H1 (cell line): ENCODE measurements at regions not wholly inside any gene's neighbourhood (a gene's known extent, or its start where the extent isn't known, plus 50 kb on each side); places are given as distances from the start of the nearest gene placed in this dataset.

Source experiments
- CTCF ChIA-PET: fragments of 300-600 bp; sonication (Branson Sonifier 250); formaldehyde crosslinking; loops from one replicate; lab custom pipeline; 2021; ENCODE audit not compliant: partially characterized antibody; lab: Charles Lee
- POLR2A ChIA-PET: fragments of 300-600 bp; sonication (Branson Sonifier 250); formaldehyde crosslinking; loops from one replicate; lab custom pipeline; 2021; ENCODE audit warnings: inconsistent platforms; ENCODE audit not compliant: partially characterized antibody; lab: Charles Lee
- DNase-seq, 2 experiments: peaks; one replicate each; pipeline versions ENCODE4 v3.0.0 to v3.0.0-alpha.2; 2010 to 2022; ENCODE audit warnings: low spot score in 2 of 2, low read depth in 1 of 2, mixed read lengths in 1 of 2
- FAIRE-seq: peaks from 2 replicates; lab custom pipeline; 2011; peaks lifted over from hg19 to GRCh38; lab: Jason Lieb, UNC
- H2AFZ ChIP-seq: 2 replicates; pipeline ENCODE4 v1.8.1; 2012; ENCODE audit warnings: low read length, inconsistent platforms
- H2AK5ac ChIP-seq: 2 replicates; pipeline ENCODE4 v1.6.1; 2013; ENCODE audit warnings: low read depth, low read length
- H2BK120ac ChIP-seq: replicated peaks from 2 replicates; pipeline ENCODE3; 2013; ENCODE audit warnings: low read depth, low read length, inconsistent platforms
- H2BK12ac ChIP-seq: 2 replicates; pipeline ENCODE4 v1.6.1; 2013; ENCODE audit warnings: low read depth, low read length
- H2BK15ac ChIP-seq: 2 replicates; pipeline ENCODE4 v1.6.1; 2013; ENCODE audit warnings: low read length
- H2BK20ac ChIP-seq: 2 replicates; pipeline ENCODE4 v1.6.1; 2013; ENCODE audit warnings: low read length
- H2BK5ac ChIP-seq: 2 replicates; pipeline ENCODE4 v1.6.1; 2013; ENCODE audit warnings: low read depth, low read length
- H3K14ac ChIP-seq: 2 replicates; pipeline ENCODE4 v1.6.1; 2013; ENCODE audit warnings: inconsistent platforms; ENCODE audit not compliant: insufficient read length
- H3K18ac ChIP-seq: 2 replicates; pipeline ENCODE4 v1.6.1; 2013; ENCODE audit warnings: low read length; ENCODE audit errors: extremely low read depth
- H3K23ac ChIP-seq: 2 replicates; pipeline ENCODE4 v1.6.1; 2013; ENCODE audit warnings: inconsistent platforms; ENCODE audit not compliant: insufficient read length
- H3K23me2 ChIP-seq: 2 replicates; pipeline ENCODE4 v1.6.1; 2013; ENCODE audit warnings: low read depth, low read length
- H3K27ac ChIP-seq: 2 replicates; pipeline ENCODE4 v1.6.1; 2011; ENCODE audit warnings: low read depth, low read length, inconsistent platforms
- H3K27me3 ChIP-seq, 4 experiments: replicated peaks in 1 of 4; 1 replicate in 1 of 4; 2 replicates in 3 of 4; pipeline versions ENCODE4 v1.6.1 to v1.8.1; 2011 to 2013; ENCODE audit warnings: low read length in 3 of 4, mild to moderate bottlenecking in 3 of 4, inconsistent platforms in 2 of 4, mixed read lengths in 2 of 4, moderate library complexity in 1 of 4; ENCODE audit not compliant: control insufficient read depth in 3 of 4, insufficient read depth in 3 of 4; ENCODE audit errors: extremely low read depth in 1 of 4
- H3K36me3 ChIP-seq, 4 experiments: 2 replicates each; pipeline versions ENCODE4 v1.6.1 to v1.8.1; 2011 to 2013; ENCODE audit warnings: mild to moderate bottlenecking in 4 of 4, low read length in 3 of 4, moderate library complexity in 2 of 4, control low read depth in 1 of 4, inconsistent platforms in 1 of 4; ENCODE audit not compliant: insufficient read depth in 4 of 4, control insufficient read depth in 2 of 4
- H3K4ac ChIP-seq: replicated peaks from 2 replicates; pipeline ENCODE3; 2013; ENCODE audit warnings: low read length, low read depth, mixed read lengths, inconsistent platforms; ENCODE audit not compliant: insufficient read length
- H3K4me1 ChIP-seq, 4 experiments: replicated peaks in 1 of 4; 1 replicate in 1 of 4; 2 replicates in 3 of 4; pipeline versions ENCODE4 v1.6.1 to v1.8.1; 2011 to 2013; ENCODE audit warnings: low read length in 3 of 4, inconsistent platforms in 2 of 4, mixed read lengths in 1 of 4; ENCODE audit not compliant: insufficient read depth in 4 of 4, control insufficient read depth in 3 of 4
- H3K4me2 ChIP-seq, 2 experiments: 2 replicates each; pipeline versions ENCODE4 v1.6.1 to v1.8.1; 2011 to 2013; ENCODE audit warnings: low read depth in 2 of 2, low read length in 2 of 2, control low read depth in 1 of 2, inconsistent platforms in 1 of 2, mild to moderate bottlenecking in 1 of 2; ENCODE audit not compliant: insufficient read depth in 1 of 2
- H3K4me3 ChIP-seq, 4 experiments: fragments of 200-600, 300-600 bp in 1 of 4; sonication (generic), shearing (Covaris generic), sonication (Bioruptor Twin) in 1 of 4; 2 replicates each; pipeline versions ENCODE4 v1.5.1 to v1.8.1; 2011 to 2016; ENCODE audit warnings: low read length in 4 of 4, low read depth in 3 of 4, control low read depth in 2 of 4, inconsistent platforms in 2 of 4, mild to moderate bottlenecking in 2 of 4, mixed read lengths in 1 of 4, moderate library complexity in 1 of 4; ENCODE audit not compliant: insufficient read depth in 2 of 4; ENCODE audit errors: extremely low read depth in 1 of 4
- H3K56ac ChIP-seq: replicated peaks from 2 replicates; pipeline ENCODE3; 2013; ENCODE audit warnings: low read depth, mild to moderate bottlenecking, mixed read lengths, low read length, inconsistent platforms; ENCODE audit not compliant: insufficient read length
- H3K79me1 ChIP-seq: 2 replicates; pipeline ENCODE4 v1.6.1; 2013; ENCODE audit warnings: low read depth, low read length, control low read depth
- H3K79me2 ChIP-seq, 2 experiments: 2 replicates each; pipeline versions ENCODE4 v1.6.1 to v1.8.1; 2012 to 2013; ENCODE audit warnings: low read length in 2 of 2, mild to moderate bottlenecking in 2 of 2, inconsistent platforms in 1 of 2; ENCODE audit not compliant: insufficient read depth in 2 of 2, control insufficient read depth in 1 of 2
- H3K9ac ChIP-seq, 4 experiments: replicated peaks in 1 of 4; 1 replicate in 1 of 4; 2 replicates in 3 of 4; pipeline versions ENCODE4 v1.6.1 to v1.8.1; 2011 to 2013; ENCODE audit warnings: low read depth in 3 of 4, low read length in 3 of 4, control low read depth in 2 of 4, mild to moderate bottlenecking in 2 of 4, moderate library complexity in 2 of 4, inconsistent platforms in 1 of 4; ENCODE audit errors: extremely low read depth in 1 of 4
- H3K9me3 ChIP-seq, 2 experiments: 2 replicates each; pipeline versions ENCODE4 v1.6.1 to v1.8.1; 2012 to 2013; ENCODE audit warnings: mild to moderate bottlenecking in 2 of 2, moderate library complexity in 2 of 2, control low read depth in 1 of 2, inconsistent platforms in 1 of 2, low read depth in 1 of 2, low read length in 1 of 2, mixed read lengths in 1 of 2; ENCODE audit not compliant: insufficient read depth in 2 of 2
- H4K20me1 ChIP-seq, 2 experiments: replicated peaks in 1 of 2; 2 replicates each; pipeline versions ENCODE3 to v1.8.1; 2011 to 2013; ENCODE audit warnings: inconsistent platforms in 2 of 2, low read length in 2 of 2, mild to moderate bottlenecking in 1 of 2; ENCODE audit not compliant: insufficient read depth in 2 of 2, control insufficient read depth in 1 of 2
- H4K5ac ChIP-seq: 2 replicates; pipeline ENCODE4 v1.6.1; 2013; ENCODE audit warnings: low read length, low read depth, mixed read lengths, inconsistent platforms; ENCODE audit not compliant: insufficient read length
- H4K8ac ChIP-seq: 2 replicates; pipeline ENCODE4 v1.8.0; 2013; ENCODE audit warnings: mild to moderate bottlenecking, moderate library complexity, low read length, inconsistent platforms; ENCODE audit not compliant: insufficient read depth; ENCODE audit errors: extremely low read depth
- H4K91ac ChIP-seq: replicated peaks from 2 replicates; pipeline ENCODE3; 2013; ENCODE audit warnings: low read length, mixed read lengths, inconsistent platforms; ENCODE audit not compliant: insufficient read length
- BACH1 ChIP-seq: IDR thresholded peaks from 2 replicates; pipeline ENCODE4 v1.6.1; 2012; ENCODE audit warnings: low read length, improper control_type of control experiment
- EZH2 ChIP-seq: fragments of 200-600 bp; sonication (generic); IDR thresholded peaks from 2 replicates; pipeline ENCODE4 v1.7.1; 2012; ENCODE audit warnings: low read depth, mild to moderate bottlenecking, moderate library complexity, low read length, inconsistent platforms; ENCODE audit not compliant: severe bottlenecking
- TAF1 ChIP-seq: IDR thresholded peaks from 2 replicates; pipeline ENCODE4 v1.6.1; 2011; ENCODE audit warnings: mild to moderate bottlenecking, low read depth, low read length
- YY1 ChIP-seq: IDR thresholded peaks from 2 replicates; pipeline ENCODE4 v1.6.1; 2011; ENCODE audit warnings: low read depth, mild to moderate bottlenecking, low read length
- WGBS, 2 experiments: shearing (Covaris generic) in 1 of 2; methylation state at CpG; one replicate each; pipeline versions ENCODE4 v1.1.6 to v1.1.7; 2013 to 2015; ENCODE audit warnings: low lambda C conversion rate in 2 of 2, mixed read lengths in 2 of 2, inconsistent platforms in 1 of 2, low coverage in 1 of 2, missing lambda C conversion rate in 1 of 2; ENCODE audit not compliant: insufficient replicate concordance in 2 of 2, insufficient coverage in 1 of 2, insufficient read length in 1 of 2; ENCODE audit errors: extremely low coverage in 1 of 2, missing lambda C conversion rate in 1 of 2; 5-methylcytosine and 5-hydroxymethylcytosine counted together

GRCh38 chr10:65291286-65291685 lies 1634.5 kb upstream of the LRRTM3 start:
- no peaks in the 10 kb centered on the region for H4K20me1 ChIP-seq
- no peak overlapping the region for H2BK20ac ChIP-seq
- FAIRE-seq (no peak), DNase-seq (no peak)
- H2BK120ac ChIP-seq: no peak overlapping the region
- no peak overlapping the region for H3K4me3 ChIP-seq
- peaks cover 0 to 4% (median 0%) of the 10 kb centered on the region in 4 experiments; a peak in 1 of 7 replicates for H3K4me1 ChIP-seq
- 70% methylated on average over 1 of the region's 1 CpG; no CpG with 5 or more reads in 1 of the 2 experiments for WGBS, 2 experiments
- no peak overlapping the region for H3K18ac ChIP-seq
- no peaks in the 10 kb centered on the region for H3K79me2 ChIP-seq
- no peak overlapping the region for H3K23ac ChIP-seq
- H3K56ac ChIP-seq: no peak overlapping the region
- no peak overlapping the region for H3K14ac ChIP-seq
- H2AFZ ChIP-seq: no peak overlapping the region
- CTCF ChIA-PET: no interaction called here
- no peaks in the 10 kb centered on the region for H3K9me3 ChIP-seq
- no peaks in the 10 kb centered on the region for H3K23me2 ChIP-seq
- H3K9ac ChIP-seq: no peak overlapping the region
- no peak overlapping the region for H2AK5ac ChIP-seq
- H3K27ac ChIP-seq: no peak overlapping the region
- POLR2A ChIA-PET: no interaction called here
- no peak overlapping the region for H4K8ac ChIP-seq
- no peaks in the 10 kb centered on the region for H3K79me1 ChIP-seq
- no peak overlapping the region for H4K91ac ChIP-seq
- no peak overlapping the region for H2BK5ac ChIP-seq
- H2BK15ac ChIP-seq: no peak overlapping the region
- H3K27me3 ChIP-seq: no peaks in the 10 kb centered on the region
- H2BK12ac ChIP-seq: no peak overlapping the region
- H4K5ac ChIP-seq: no peak overlapping the region
- H3K36me3 ChIP-seq: no peaks in the 10 kb centered on the region
- H3K4me2 ChIP-seq: no peak overlapping the region
- H3K4ac ChIP-seq: no peak overlapping the region
- no peak for TF ChIP-seq TAF1
- TF ChIP-seq BACH1: no peak
- no peak for TF ChIP-seq EZH2
- no peak for TF ChIP-seq YY1
